Activated CD8-positive, alpha-beta memory T cell treated with anti-CD3 and anti-CD28 coated beads for 48 hours (primary cell): ENCODE measurements at regions not wholly inside any gene's neighbourhood (a gene's known extent, or its start where the extent isn't known, plus 50 kb on each side); places are given as distances from the start of the nearest gene placed in this dataset.

Experiments
- DNase-seq, 3 experiments: peaks; one replicate each; pipeline ENCODE4 v3.0.0-alpha.2; 2020; ENCODE audit warnings: low read depth in 2 of 3, low spot score in 2 of 3

- DNase-seq, result no peak
Observed at GRCh38 chrY:19167319-19168201, 394.0 kb upstream of the HSFY2 start.

GRCh38 chrY:19148783-19149182 lies 375.2 kb upstream of the HSFY2 start:
- no peak for DNase-seq

- DNase-seq, result no peak
Observed at GRCh38 chrY:19146296-19146695, 372.8 kb upstream of the HSFY2 start.

- no peak for DNase-seq
Observed at GRCh38 chrY:19142093-19142492, 368.6 kb upstream of the HSFY2 start.

GRCh38 chrY:19140285-19140920 lies 366.9 kb upstream of the HSFY2 start:
- no peak for DNase-seq

- DNase-seq, result no peak
Observed at GRCh38 chrY:19134426-19134825, 360.9 kb upstream of the HSFY2 start.

GRCh38 chrY:19130569-19131358 lies 357.2 kb upstream of the HSFY2 start:
- no peak for DNase-seq

- DNase-seq, result no peak
Observed at GRCh38 chrY:19126889-19127288, 353.4 kb upstream of the HSFY2 start.

GRCh38 chrY:19124609-19125008 lies 351.1 kb upstream of the HSFY2 start:
- no peak for DNase-seq

- no peak for DNase-seq
Observed at GRCh38 chrY:19122450-19122849, 348.9 kb upstream of the HSFY2 start.

GRCh38 chrY:19098349-19098748 lies 324.8 kb upstream of the HSFY2 start:
- no peak for DNase-seq

GRCh38 chrY:19095460-19095859 lies 321.9 kb upstream of the HSFY2 start:
- DNase-seq, result no peak

- DNase-seq, result no peak
Observed at GRCh38 chrY:19083006-19083405, 309.5 kb upstream of the HSFY2 start.

- DNase-seq, result peak in 1 of 3 experiments; percentile 0
Observed at GRCh38 chrY:19077698-19078113, 304.2 kb upstream of the HSFY2 start.

GRCh38 chrY:19076846-19077697 lies 303.5 kb upstream of the HSFY2 start:
- no peak for DNase-seq

GRCh38 chrY:19075471-19076253 lies 302.1 kb upstream of the HSFY2 start:
- DNase-seq, result peak in 1 of 3 experiments; percentile 0

- DNase-seq, result no peak
Observed at GRCh38 chrY:19067435-19067834, 293.9 kb upstream of the HSFY2 start.

GRCh38 chrY:19066447-19067190 lies 293.1 kb upstream of the HSFY2 start:
- DNase-seq, result no peak

GRCh38 chrY:19065119-19065518 lies 291.6 kb upstream of the HSFY2 start:
- DNase-seq, result no peak
